Fibroblast of the conjunctiva (primary cell): ENCODE measurements at regions not wholly inside any gene's neighbourhood (a gene's known extent, or its start where the extent isn't known, plus 50 kb on each side); places are given as distances from the start of the nearest gene placed in this dataset.
A peak's percentile ranks its signal among the peaks of the same experiment; 100 is the strongest.
"Not testable (repeated sequence)": the region's sequence is repeated elsewhere in the genome, so short reads cannot be mapped to it uniquely, and the experiment has no call there.

Source experiments
- DNase-seq: peaks from one replicate; pipeline ENCODE4 v3.0.0-alpha.2; 2010; ENCODE audit warnings: low read depth

- peak; percentile 4 for DNase-seq
Measured at GRCh38 chrX:121642415-121642814, 595.0 kb downstream of the GLUD2 start.

DNA sequence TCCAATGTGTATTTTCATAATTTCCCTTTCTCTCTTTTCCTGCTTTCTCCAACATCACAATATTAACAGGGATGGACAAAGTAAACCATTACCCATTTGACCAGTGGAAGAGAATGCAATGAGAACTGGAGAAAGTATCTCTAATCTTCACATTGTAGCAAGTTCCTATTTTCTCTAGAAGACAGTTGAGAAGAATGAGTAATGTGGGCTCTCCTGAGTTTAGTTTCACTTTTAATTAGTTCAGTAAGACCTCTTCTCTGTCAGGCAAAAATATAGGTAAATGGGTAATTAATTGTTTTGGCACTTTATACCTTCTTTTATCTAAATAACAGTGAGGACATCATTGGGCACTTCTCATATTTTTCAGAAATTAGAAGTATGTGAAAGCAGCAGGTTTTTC is 602.0 kb downstream of the GLUD2 start:
- DNase-seq, result no peak

- DNase-seq, result no peak
Measured at GRCh38 chrX:121655276-121655675, 607.9 kb downstream of the GLUD2 start.

GRCh38 chrX:121666171-121666570 is 618.8 kb downstream of the GLUD2 start:
- DNase-seq, result no peak

- DNase-seq, result no peak
Measured at GRCh38 chrX:121671649-121672048, 624.2 kb downstream of the GLUD2 start.

GRCh38 chrX:121709236-121709635 is 661.8 kb downstream of the GLUD2 start:
- DNase-seq, result not testable (repeated sequence)

GRCh38 chrX:121733514-121733913 is 686.1 kb downstream of the GLUD2 start:
- DNase-seq, result no peak

- DNase-seq, result no peak
Measured at GRCh38 chrX:121746105-121746504, 698.7 kb downstream of the GLUD2 start.

- not testable (repeated sequence) for DNase-seq
Measured at GRCh38 chrX:121753602-121754001, 706.2 kb downstream of the GLUD2 start.

- no peak for DNase-seq
Measured at GRCh38 chrX:121754301-121754700, 706.9 kb downstream of the GLUD2 start.

- no peak for DNase-seq
Measured at GRCh38 chrX:121755541-121755940, 708.1 kb downstream of the GLUD2 start.

- DNase-seq, result no peak
Measured at GRCh38 chrX:121761845-121762244, 714.4 kb downstream of the GLUD2 start.

- no peak for DNase-seq
Measured at GRCh38 chrX:121763671-121764070, 716.3 kb downstream of the GLUD2 start.

- DNase-seq, result not testable (repeated sequence)
Measured at GRCh38 chrX:121768210-121768609, 720.8 kb downstream of the GLUD2 start.

DNA sequence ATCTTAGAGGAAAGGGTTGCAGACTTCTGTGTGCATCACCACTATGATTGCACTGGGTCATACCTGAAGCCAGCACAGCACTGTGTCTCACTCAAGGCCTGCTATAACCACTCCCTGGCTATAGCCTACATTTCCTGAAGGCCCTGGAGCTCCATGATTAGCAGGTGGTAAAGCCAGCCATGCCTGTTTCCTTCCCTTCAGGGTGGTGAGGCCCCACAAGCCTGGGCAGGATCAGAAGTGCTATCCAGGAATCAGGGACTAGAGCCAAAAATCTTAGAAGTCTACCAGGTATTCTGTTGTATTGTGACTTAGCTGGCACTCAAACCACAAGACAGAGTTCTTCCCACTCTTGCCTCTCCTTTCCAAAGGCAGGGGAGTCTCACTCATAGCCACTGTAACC is 734.6 kb downstream of the GLUD2 start:
- no peak for DNase-seq

DNA sequence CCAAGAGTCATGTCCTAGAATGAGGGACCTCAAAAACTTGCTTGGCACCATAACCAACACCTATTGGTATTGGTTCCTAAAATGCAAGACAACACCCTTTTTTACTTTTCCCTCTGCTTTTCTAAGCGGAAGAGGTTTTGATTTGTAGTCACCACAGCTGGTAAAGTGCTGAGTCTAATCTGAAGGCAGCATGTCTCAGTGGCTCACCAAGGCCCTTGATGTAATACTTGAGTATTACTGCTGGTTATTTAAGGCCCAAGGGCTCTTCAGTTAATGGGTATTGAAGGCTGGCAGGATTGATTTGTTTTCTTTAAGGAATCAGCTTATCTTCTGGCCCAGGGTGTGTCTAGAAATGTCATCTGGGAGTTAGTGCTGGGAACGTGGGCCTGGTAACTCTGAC is 735.1 kb downstream of the GLUD2 start:
- no peak for DNase-seq

DNA sequence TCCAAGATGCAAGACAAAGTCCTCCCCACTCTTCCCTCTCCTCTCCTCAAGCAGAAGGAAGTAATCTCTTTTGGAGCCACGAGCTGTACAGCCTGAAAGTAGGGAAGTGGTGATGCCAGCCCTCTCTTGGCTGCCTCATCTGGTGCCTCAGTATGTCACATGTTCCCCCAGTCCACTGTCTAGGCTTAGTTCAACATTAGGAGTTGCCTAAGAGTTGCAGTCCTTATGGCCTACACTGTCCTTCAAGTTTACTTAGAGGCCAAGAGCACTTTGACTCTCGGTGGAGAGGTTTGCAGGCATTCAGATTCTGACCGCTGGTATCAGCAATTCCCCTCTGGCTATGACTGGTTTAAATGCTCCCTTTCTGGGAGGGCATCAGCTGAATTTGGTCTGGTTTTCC is 735.6 kb downstream of the GLUD2 start:
- DNase-seq, result no peak

- DNase-seq, result no peak
Measured at GRCh38 chrX:121802881-121803412, 755.5 kb downstream of the GLUD2 start.

DNA sequence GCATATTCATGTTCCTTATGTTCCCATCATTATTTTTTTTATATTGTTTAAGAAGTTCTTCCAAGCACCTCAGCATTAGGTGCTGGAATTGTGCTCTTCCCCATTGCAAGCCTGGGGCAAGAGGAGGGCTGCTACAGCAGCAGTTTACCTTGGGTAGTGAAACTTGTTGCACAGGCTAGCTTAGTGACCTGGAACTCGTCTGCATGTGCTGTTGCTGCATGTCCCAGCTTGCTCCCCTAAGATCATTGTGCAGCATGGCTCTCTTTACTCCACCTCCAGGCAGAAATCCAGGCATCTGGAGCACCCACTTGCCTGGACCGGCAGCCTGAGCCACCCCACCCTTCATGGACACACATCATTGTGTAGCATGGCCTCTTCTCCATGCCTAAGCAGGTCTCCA is 776.0 kb downstream of the GLUD2 start:
- no peak for DNase-seq

DNA sequence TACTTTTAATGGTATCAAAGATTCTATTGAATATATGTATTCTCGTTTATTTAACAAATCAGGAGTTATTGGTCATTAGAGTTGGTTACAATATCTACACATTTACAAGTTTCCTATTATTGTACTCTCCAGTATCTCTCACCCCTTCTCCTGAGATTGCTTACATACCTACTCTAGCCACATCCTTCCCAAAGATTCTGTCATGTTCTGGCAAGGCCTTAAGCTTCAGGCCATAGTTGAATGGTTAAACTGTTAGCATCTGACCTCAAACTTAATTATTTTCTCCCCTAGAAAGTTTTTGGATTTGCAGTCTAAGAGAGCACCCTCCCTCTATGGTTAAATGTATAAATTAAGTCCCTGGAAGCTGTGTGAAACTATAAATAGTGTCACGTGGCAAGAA is 784.2 kb downstream of the GLUD2 start:
- DNase-seq, result no peak

- no peak for DNase-seq
Measured at GRCh38 chrX:121832446-121832845, 785.0 kb downstream of the GLUD2 start.

GRCh38 chrX:121836000-121836399 is 788.6 kb downstream of the GLUD2 start:
- DNase-seq, result no peak

- peak; percentile 6 for DNase-seq
Measured at GRCh38 chrX:121851033-121851432, 803.6 kb downstream of the GLUD2 start.

- DNase-seq, result no peak
Measured at GRCh38 chrX:121853762-121854613, 806.6 kb downstream of the GLUD2 start.
